HG03045 (cell line): ENCODE measurements at regions not wholly inside any gene's neighbourhood (a gene's known extent, or its start where the extent isn't known, plus 50 kb on each side); places are given as distances from the start of the nearest gene placed in this dataset.

Experiments
- ATAC-seq: cut with Tn5 transposase; IDR thresholded peaks from one replicate; pipeline ENCODE4 v1.9.1; 2021; ENCODE audit warnings: mild to moderate bottlenecking, moderate library complexity; ENCODE audit not compliant: unreplicated experiment

DNA sequence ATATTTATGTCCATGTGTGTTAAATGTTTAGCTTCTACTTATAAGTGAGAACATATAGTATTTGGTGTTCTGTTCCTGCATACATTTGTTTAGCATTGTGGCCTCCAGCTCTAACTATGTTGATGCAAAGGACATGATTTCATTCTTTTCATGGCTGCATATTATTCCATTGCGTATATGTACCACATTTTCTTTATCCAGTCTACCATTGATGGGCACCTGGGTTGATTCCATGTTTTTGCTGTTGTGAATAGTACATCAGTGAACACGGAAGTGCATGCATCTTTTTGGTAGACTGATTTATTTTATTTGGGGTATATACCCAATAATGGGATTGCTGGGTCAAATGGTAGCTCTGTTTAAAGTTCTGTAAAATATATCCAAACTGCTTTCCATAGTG is 359.0 kb downstream of the SLCO4C1 start:
- ATAC-seq, result no peak

GRCh38 chr5:101935086-101935485 is 361.0 kb downstream of the SLCO4C1 start:
- ATAC-seq, result no peak

GRCh38 chr5:101932599-101932998 is 363.5 kb downstream of the SLCO4C1 start:
- ATAC-seq, result no peak

DNA sequence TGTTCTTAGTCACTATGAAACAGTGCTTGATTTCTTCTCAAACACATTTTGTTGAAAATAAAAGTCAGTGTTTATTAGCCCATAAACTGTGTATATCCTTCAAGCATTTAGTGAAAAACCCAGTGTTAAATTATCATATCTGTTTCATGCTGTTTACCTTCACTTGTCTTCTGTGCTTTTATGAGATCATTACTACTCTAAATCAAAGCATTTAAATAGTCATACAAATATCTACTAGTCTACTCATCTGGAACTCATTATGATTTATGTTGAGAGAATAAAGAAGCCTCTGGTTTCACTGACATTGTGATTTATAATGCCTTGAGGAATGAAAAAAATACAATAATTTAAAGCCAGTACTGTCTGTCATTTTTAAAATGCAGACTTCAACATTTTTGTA is 366.5 kb downstream of the SLCO4C1 start:
- no peak for ATAC-seq

DNA sequence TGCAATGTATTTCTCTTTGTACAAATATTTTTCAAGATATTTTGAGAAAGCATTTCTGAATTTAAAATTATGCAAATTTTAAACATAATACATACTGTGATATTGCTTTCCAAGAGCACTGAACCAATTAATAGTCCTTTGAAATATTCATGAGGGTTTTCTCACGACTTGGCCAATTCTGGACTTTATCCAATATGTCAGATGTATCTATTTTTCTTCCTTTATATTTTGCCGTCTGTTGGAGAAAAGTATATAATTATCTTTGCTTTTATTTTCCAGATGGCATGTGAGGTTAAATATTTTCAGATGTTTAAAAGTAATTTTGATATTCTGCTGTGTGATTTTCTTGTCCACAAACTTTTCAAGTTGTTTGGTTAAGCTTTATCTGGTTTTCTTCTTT is 378.9 kb downstream of the SLCO4C1 start:
- no peak for ATAC-seq

DNA sequence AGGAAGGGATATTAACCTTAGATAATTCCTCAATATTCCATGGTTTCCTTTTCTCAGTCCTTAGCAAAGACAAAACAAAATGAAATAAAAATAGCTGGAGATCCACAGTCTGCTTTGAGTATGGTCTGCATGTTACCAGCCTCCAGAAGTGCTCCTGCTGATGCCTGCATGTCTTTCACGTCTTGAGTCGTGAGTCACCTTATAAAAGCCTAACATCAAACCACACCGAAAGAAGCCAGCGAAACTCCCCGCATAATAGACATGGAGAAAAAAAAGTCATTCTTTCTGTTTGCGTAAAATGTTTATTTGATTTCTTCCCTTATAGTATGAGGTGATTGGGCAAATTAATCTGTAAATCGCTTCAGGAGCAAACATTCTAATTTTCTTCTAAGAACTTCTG is 380.5 kb downstream of the SLCO4C1 start:
- ATAC-seq, result no peak

DNA sequence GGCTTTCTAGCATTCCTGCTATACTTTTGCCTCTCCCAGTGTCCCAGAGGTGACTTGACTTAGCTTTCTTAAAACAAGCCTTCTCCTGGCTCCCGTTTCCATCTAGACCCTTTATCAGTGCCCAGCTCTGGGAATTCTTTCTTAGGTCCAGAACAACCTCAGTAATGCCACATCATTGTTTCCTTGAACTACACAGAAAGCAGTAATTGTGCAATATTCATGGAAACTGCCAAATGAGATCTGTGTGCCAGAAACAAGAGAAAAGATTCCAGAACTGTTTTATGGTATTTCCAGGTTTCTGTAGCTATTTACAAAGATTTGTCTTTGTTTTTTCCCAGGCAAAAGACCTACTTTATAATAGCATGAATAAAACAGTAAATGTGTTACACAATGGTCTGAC is 391.3 kb downstream of the SLCO4C1 start:
- no peak for ATAC-seq

DNA sequence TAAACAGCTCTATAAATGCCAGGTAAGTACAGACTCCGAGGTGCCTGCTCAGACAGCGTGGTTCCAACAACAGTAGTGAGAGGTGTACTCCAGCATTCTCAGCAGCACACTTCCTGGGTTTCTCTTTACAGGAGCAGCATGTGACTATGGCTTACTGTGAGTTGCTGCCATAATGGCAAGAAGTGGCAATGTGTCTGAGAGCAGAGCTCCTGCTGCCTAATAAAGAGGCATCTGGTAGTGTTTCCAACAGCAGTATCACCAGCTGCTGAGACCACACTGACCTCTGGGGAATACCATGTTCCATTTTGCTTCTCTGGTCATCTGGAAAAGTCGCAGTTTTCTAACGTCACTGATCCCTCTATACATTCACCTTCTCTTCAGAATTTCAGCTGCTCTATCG is 398.2 kb downstream of the SLCO4C1 start:
- no peak for ATAC-seq

DNA sequence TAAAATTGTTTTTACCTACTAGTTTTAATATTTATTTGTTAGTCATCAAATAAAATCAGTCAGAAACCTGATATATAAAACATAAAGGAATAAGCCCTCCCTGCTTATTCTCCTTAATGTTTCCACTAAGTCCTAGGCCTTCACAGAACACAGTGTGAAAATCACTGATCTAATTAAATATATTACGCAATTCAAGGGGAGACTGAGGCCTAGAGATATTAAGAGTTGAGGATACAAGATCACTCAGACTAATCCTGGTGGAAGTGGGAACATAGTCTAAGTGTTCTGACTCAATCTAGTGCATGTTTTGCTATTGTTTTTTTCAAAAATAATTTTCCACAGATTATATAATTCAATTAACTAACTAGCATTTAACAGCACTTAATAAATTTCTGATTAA is 401.1 kb downstream of the SLCO4C1 start:
- no peak for ATAC-seq

GRCh38 chr5:101878190-101878589 is 417.9 kb downstream of the SLCO4C1 start:
- ATAC-seq, result no peak

GRCh38 chr5:101877451-101877850 is 418.6 kb downstream of the SLCO4C1 start:
- ATAC-seq, result no peak

GRCh38 chr5:101866473-101866872 is 429.6 kb downstream of the SLCO4C1 start:
- no peak for ATAC-seq

- no peak for ATAC-seq
Observed at GRCh38 chr5:101860563-101860962, 435.5 kb downstream of the SLCO4C1 start.

- no peak for ATAC-seq
Observed at GRCh38 chr5:101860145-101860544, 435.9 kb downstream of the SLCO4C1 start.

GRCh38 chr5:101846496-101846895 is 449.6 kb downstream of the SLCO4C1 start:
- no peak for ATAC-seq

- ATAC-seq, result no peak
Observed at GRCh38 chr5:101843055-101843454, 453.0 kb downstream of the SLCO4C1 start.

DNA sequence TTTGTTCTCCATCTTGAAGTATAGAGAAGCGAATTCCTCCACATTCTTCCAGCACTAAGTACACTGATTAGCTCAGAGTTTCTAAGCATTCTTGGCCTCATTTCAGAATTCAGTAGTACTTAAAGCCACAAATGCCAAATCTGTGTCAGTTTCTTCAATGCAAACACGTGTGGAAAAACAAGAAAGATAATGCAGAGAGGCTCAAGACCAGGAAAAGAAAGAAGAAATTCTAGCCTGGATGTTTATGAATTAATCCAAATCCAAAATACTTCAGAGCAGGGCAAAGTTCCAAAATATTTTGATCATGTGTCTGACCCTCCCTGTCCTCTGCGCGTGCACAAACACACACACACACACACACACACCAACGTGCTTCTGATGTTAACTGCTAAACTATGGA is 457.6 kb downstream of the SLCO4C1 start:
- ATAC-seq, result no peak

GRCh38 chr5:101829255-101829654 is 466.8 kb downstream of the SLCO4C1 start:
- ATAC-seq, result no peak

GRCh38 chr5:101811466-101811865 is 484.6 kb downstream of the SLCO4C1 start:
- ATAC-seq, result no peak

- ATAC-seq, result no peak
Observed at GRCh38 chr5:101806410-101806809, 489.7 kb downstream of the SLCO4C1 start.

GRCh38 chr5:101796427-101796826 is 499.7 kb downstream of the SLCO4C1 start:
- ATAC-seq, result no peak

GRCh38 chr5:101788797-101789196 is 507.3 kb downstream of the SLCO4C1 start:
- no peak for ATAC-seq

DNA sequence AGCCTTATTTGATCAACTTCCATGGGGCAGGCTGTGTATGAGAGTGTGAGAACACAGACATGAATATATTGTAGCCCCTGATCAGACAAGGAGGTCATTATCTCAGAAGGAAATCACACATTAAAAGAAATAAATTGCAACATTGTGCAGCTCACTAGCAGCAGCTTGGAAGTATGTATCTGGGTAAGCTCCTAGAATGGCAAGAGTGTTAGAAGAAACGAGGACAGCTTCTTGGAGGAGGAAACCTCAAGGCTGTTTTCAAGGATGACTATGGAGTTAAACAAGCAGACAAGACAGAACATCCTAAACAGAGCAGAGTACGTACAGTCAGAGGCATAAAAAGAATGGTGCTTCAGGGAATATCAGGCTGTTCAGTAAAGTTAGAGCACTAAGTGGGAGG is 511.0 kb downstream of the SLCO4C1 start:
- no peak for ATAC-seq
